Lower leg skin (tissue), 3 donors: ENCODE measurements at regions not wholly inside any gene's neighbourhood (a gene's known extent, or its start where the extent isn't known, plus 50 kb on each side); places are given as distances from the start of the nearest gene placed in this dataset.

ENCODE experiments used
- CTCF ChIP-seq, 3 donors: fragments of 450-650 bp; IDR thresholded peaks; one replicate each; pipeline ENCODE4 v1.5.1; 2016; ENCODE audit warnings: antibody characterized with exemption in 3 of 3, mild to moderate bottlenecking in 3 of 3, moderate library complexity in 2 of 3
- POLR2A ChIP-seq, 2 donors: fragments of 450-650 bp; IDR thresholded peaks; one replicate each; pipeline ENCODE4 v1.6.1; 2016 to 2017; ENCODE audit warnings: antibody characterized with exemption in 2 of 2, mild to moderate bottlenecking in 1 of 2, moderate library complexity in 1 of 2

- no peak for TF ChIP-seq POLR2A (IDR thresholded peaks at IDR 0.05)
- TF ChIP-seq CTCF (IDR thresholded peaks at IDR 0.05): no peak
These were observed 498.8 kb downstream of the KIF4B start for GRCh38 chr5:155512329-155512728.
